ENCODE measurements at regions not wholly inside any gene's neighbourhood (a gene's known extent, or its start where the extent isn't known, plus 50 kb on each side); places are given as distances from the start of the nearest gene placed in this dataset.
"Not testable (repeated sequence)": the region's sequence is repeated elsewhere in the genome, so short reads cannot be mapped to it uniquely, and the experiment has no call there.

- intact Hi-C loops (cut with DNase I): no loop called here
- Histone ChIP-seq H3K27me3 (no peaks in the 10 kb centered on the region), H3K27ac (no peak overlapping the region), H3K36me3 (no peaks in the 10 kb centered on the region), H3K4me1 (no peaks in the 10 kb centered on the region), H3K4me3 (no peak overlapping the region), H3K9me3 (no peaks in the 10 kb centered on the region)
- TF ChIP-seq, protein P1, sequence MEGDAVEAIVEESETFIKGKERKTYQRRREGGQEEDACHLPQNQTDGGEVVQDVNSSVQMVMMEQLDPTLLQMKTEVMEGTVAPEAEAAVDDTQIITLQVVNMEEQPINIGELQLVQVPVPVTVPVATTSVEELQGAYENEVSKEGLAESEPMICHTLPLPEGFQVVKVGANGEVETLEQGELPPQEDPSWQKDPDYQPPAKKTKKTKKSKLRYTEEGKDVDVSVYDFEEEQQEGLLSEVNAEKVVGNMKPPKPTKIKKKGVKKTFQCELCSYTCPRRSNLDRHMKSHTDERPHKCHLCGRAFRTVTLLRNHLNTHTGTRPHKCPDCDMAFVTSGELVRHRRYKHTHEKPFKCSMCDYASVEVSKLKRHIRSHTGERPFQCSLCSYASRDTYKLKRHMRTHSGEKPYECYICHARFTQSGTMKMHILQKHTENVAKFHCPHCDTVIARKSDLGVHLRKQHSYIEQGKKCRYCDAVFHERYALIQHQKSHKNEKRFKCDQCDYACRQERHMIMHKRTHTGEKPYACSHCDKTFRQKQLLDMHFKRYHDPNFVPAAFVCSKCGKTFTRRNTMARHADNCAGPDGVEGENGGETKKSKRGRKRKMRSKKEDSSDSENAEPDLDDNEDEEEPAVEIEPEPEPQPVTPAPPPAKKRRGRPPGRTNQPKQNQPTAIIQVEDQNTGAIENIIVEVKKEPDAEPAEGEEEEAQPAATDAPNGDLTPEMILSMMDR (IDR thresholded peaks at IDR 0.05): no peak
- TF ChIP-seq POLR2AphosphoS5 (IDR thresholded peaks at IDR 0.05; ENCODE audit: insufficient read depth in 1 of 2, low read depth in 1 of 2) (no peak), POLR2A (IDR thresholded peaks at IDR 0.05) (no peak)
- no peak for DNase-seq (ENCODE audit: extremely low spot score in 2 of 2)
Measured at GRCh38 chr4:116303736-116304188, 781.6 kb downstream of the TRAM1L1 start.

- intact Hi-C loops (cut with DNase I): no loop called here
- Histone ChIP-seq H3K4me1 (no peaks in the 10 kb centered on the region), H3K9me3 (no peaks in the 10 kb centered on the region), H3K36me3 (no peaks in the 10 kb centered on the region), H3K27ac (no peak overlapping the region), H3K27me3 (no peaks in the 10 kb centered on the region), H3K4me3 (no peak overlapping the region)
- TF ChIP-seq POLR2A (IDR thresholded peaks at IDR 0.05) (no peak), POLR2AphosphoS5 (IDR thresholded peaks at IDR 0.05; ENCODE audit: insufficient read depth in 1 of 2, low read depth in 1 of 2) (no peak)
- TF ChIP-seq, protein P1 (IDR thresholded peaks at IDR 0.05): no peak
- no peak for DNase-seq (ENCODE audit: extremely low spot score in 2 of 2)
Measured at GRCh38 chr4:116302990-116303735, 782.2 kb downstream of the TRAM1L1 start.

- TF ChIP-seq, protein P1 (IDR thresholded peaks at IDR 0.05): no peak
- TF ChIP-seq POLR2A (IDR thresholded peaks at IDR 0.05) (no peak), POLR2AphosphoS5 (IDR thresholded peaks at IDR 0.05; ENCODE audit: insufficient read depth in 1 of 2, low read depth in 1 of 2) (no peak)
- Histone ChIP-seq H3K9me3 (no peaks in the 10 kb centered on the region), H3K4me3 (no peak overlapping the region), H3K27me3 (no peaks in the 10 kb centered on the region), H3K4me1 (no peaks in the 10 kb centered on the region), H3K36me3 (no peaks in the 10 kb centered on the region), H3K27ac (no peak overlapping the region)
- intact Hi-C loops (cut with DNase I): no loop called here
- DNase-seq (ENCODE audit: extremely low spot score in 2 of 2): no peak
Measured at GRCh38 chr4:116275006-116275405, 810.4 kb downstream of the TRAM1L1 start.

DNA sequence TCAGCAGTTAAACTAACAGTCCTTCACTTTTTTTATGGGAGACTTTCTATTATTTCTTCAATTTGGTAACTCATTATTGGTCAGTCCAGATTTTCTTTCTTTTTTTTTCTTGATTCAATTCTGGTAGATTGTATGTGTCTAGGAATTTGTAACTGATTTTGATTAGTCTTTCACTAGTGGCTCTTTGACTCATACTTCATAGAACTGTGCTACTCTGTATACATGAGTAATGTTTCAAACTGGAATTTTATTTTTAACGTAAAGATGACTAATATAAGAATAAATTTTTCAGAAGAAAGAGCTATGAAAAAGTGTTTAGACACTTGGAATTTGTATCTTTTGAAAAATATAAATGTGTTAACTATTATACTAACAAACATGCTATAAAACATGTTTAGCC lies 813.0 kb downstream of the TRAM1L1 start:
- intact Hi-C loops (cut with DNase I): no loop called here
- TF ChIP-seq POLR2AphosphoS5 (IDR thresholded peaks at IDR 0.05; ENCODE audit: insufficient read depth in 1 of 2, low read depth in 1 of 2): no peak
- TF ChIP-seq POLR2A (IDR thresholded peaks at IDR 0.05): no peak
- TF ChIP-seq, protein P1 (IDR thresholded peaks at IDR 0.05): no peak
- Histone ChIP-seq H3K4me1 (no peaks in the 10 kb centered on the region), H3K36me3 (no peaks in the 10 kb centered on the region), H3K27ac (no peak overlapping the region), H3K27me3 (no peaks in the 10 kb centered on the region), H3K4me3 (no peak overlapping the region), H3K9me3 (no peaks in the 10 kb centered on the region)
- no peak for DNase-seq (ENCODE audit: extremely low spot score in 2 of 2)

GRCh38 chr4:116260931-116261330 lies 824.4 kb downstream of the TRAM1L1 start:
- H3K9me3 ChIP-seq; H3K27ac ChIP-seq; H3K4me3 ChIP-seq; H3K27me3 ChIP-seq; DNase-seq (ENCODE audit: extremely low spot score in 2 of 2); intact Hi-C loops (cut with DNase I); H3K4me1 ChIP-seq; H3K36me3 ChIP-seq: not testable (repeated sequence)

Data from vagina (tissue), 2 donors.